HG03025 (cell line): ENCODE measurements at regions not wholly inside any gene's neighbourhood (a gene's known extent, or its start where the extent isn't known, plus 50 kb on each side); places are given as distances from the start of the nearest gene placed in this dataset.
"Not testable (repeated sequence)": the region's sequence is repeated elsewhere in the genome, so short reads cannot be mapped to it uniquely, and the experiment has no call there.

Source experiments
- ATAC-seq: cut with Tn5 transposase; IDR thresholded peaks from one replicate; pipeline ENCODE4 v1.9.1; 2021; ENCODE audit warnings: mild to moderate bottlenecking, moderate library complexity; ENCODE audit not compliant: unreplicated experiment, low FRiP score

DNA sequence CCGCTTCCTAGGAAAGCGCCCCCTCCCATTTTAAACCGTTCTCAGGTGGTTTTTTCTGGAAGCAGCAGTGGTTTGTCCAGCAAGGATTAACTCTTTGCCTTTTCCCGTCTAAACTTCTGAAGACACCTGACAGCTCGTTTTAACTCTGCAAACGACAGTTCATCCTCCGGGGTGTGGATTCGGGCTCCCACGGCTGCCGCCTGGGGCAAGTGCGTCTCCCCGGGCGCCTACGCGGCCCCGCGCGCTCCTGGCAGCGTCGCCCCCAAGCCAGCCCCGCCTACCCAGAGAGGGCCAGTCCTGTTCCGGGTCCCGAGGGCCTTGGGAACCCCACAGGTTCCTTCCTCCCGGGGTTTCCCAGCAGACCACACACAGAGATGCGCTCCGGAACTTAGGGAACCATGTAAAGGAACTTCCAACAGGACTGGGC lies 54.4 kb downstream of the PRR18 start:
- no peak for ATAC-seq

DNA sequence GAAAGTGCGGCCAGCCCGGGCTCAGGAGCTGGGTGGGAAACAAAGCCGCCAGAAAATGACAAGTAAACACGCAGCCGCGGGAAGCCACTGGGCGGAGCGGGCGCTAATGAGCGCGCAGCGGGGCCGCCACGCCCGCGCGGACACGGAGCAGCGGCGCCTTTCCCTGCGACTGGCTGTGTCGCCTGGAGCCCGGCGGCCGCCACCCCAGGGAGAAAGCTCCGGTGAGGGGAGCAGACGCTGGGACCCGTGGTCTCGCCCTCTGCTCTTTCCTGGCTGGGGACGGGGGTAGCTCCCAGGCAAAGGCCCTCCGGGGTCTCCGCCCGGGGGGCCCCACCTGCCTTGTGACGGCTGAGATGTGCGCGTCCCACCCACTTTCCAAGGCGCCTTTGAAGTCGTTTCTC lies 54.9 kb downstream of the PRR18 start:
- ATAC-seq: no peak

DNA sequence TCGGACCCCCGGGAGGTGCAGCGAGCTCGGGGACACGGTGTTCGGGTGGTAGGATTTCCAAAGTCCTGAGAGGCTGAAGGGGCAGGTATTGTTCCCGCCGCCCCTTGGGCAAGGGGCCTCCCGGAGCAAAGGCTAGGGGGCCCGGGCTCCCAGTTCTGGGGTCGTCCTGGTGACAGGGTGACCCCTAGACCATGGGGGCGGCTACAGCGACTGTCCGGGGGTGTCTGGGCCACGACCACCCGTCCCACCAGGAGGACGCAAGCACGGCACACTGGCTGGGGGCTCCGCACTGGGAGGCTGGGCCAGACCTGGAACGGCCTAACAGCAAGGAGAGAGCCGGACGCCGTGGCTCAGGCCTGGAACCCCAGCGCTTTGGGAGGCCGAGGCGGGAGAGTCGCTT lies 55.6 kb downstream of the PRR18 start:
- no peak for ATAC-seq

DNA sequence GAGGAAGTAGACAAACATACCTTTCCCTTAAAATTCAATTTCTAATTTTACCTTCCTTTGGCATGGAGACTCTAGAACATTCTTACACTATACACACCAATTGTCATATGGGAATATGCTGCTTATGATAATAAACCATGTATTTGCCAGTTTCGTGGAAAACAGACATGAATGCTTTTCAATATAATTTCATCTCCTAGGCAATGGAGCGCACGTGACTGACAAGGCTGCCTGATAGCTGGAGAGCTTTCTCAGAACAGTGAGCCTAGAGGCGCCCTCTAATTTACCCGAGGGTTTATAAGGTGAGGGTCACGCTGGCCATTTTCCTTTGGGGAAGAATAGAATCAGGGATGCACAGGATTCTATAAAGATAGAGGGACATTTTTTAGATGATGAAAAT lies 56.5 kb downstream of the PRR18 start:
- ATAC-seq: no peak

DNA sequence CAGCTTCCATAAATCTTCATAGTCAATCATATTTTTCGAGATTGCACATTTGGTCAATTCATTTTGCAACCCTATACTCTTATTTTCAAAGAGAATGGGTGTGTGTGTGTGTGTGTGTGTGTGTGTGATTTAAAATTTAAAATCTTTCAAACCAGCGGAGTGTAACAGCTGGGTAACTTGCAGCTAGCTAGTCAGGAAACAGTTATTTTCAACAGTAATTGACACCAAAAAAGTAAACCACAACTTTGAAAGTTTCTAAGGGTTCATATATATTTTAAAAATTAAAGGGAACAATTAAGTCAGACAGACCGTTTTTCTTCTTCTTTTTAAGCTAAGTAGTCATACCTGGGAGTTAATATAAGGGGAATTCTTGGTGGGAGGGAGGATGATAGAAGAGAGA lies 57.0 kb downstream of the PRR18 start:
- no peak for ATAC-seq

- ATAC-seq: not testable (repeated sequence)
Observed at GRCh38 chr6:166249061-166249785, 59.0 kb downstream of the PRR18 start.

DNA sequence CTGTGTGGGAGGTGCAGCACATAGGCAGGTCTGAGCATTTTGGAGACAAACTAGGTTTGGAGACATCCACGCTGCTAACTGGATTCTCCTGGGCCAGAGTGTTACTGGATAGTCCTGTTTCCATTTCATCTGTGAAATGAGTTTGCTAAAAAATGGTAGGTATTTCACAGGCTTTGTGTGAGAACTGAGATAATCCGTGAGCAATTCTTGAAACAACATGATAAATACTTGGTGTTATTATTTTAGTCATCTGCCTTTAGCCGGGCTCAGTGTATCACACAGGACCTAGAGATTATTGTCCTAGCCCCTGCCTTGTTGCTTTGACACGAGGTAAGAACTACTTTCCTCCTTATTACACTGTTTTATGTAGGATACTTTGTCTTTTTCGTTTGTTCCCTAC lies 63.0 kb downstream of the PRR18 start:
- no peak for ATAC-seq

- peak; percentile 84 for ATAC-seq
Observed at GRCh38 chr6:166244353-166245045, 63.7 kb downstream of the PRR18 start.

DNA sequence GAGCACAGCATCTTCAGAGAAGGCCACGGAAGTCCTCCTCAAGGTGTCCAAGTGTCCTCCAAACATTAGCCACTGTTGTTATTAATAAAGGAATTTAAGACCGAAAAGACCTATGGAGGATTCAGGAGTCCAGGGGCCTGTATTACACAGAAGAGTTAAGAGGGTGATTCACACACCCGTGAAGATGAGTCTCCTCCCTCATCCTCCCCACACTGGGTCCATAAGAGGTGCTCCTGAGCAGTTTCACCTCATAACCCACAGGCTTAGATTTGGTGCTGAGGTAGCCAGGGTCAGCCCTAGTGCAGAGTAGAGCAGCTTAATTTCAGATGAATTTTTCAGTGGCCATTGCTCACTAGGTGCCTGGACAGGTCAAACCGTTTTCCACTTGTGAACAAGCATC lies 65.3 kb downstream of the PRR18 start:
- no peak for ATAC-seq

GRCh38 chr6:166241974-166242373 lies 66.2 kb downstream of the PRR18 start:
- ATAC-seq: no peak

GRCh38 chr6:166240889-166241288 lies 67.3 kb downstream of the PRR18 start:
- no peak for ATAC-seq

DNA sequence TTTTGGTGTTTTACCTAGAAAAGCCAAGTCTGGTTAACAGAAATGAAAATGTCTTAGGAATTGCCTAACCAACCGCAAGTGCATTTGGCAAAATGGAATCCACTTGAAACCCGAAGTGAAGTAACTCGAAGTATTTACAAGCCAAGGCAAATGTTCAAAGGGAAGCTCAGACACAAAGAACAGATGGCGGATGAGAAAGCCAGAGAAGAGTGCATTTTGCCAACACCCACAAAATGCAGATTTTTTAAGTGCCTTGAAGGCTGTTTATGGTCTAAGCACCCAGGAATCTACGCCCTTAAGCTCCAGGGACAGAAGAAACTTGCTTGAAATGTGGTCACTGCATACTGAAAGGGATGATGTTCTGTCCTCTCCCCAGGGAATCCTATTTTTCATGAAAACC lies 70.0 kb upstream of the TBXT start:
- ATAC-seq: no peak

DNA sequence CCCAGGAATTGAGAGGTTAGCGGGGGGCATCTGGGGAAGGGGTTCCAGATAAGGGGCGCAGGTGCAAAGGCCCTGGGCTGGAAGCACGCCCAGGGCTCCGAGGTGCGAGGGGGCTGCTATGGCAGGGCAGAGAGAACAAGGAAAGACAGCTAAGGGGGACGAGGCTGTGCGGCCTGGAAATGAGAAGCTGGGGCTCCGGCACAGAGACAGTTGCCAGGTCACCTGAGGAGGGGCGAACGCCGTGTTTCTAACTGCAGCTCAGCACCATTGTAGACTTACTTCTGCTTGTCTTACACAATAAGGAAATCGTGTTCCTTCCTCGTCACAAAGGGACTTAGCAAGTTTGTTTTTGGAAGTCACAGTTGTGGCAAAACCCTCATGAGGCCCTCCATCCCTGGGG lies 68.9 kb upstream of the TBXT start:
- no peak for ATAC-seq

DNA sequence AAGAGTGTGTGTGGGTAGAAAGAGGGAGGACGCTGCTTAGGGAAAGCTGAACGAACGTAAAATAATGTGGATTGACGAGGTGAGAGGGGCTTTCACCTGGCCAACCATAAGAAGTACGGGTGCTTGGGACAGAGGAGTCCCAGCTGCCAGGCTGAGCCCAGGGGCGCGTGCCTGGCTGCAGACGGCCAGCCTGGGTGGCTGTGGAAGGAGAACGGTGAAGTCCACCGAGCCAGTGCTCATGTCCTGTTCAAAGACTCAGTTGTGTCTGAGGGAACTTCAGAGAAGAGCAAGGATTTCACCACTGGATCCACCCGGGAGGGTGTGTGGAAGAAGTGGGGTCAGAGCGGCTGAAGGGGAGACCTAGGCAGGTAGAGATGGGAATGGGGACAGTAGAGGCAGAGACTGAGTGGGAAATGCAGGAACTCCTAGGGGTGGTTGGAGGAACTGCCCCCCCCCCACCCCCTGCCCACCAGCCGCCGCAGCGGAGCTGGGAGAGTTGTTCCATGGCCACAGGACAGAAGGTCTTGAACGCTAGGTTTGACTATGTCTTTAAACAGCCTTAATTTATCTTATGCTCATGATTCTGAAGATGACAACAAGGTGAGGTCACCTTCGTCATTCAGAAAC lies 68.1 kb upstream of the TBXT start:
- no peak for ATAC-seq

DNA sequence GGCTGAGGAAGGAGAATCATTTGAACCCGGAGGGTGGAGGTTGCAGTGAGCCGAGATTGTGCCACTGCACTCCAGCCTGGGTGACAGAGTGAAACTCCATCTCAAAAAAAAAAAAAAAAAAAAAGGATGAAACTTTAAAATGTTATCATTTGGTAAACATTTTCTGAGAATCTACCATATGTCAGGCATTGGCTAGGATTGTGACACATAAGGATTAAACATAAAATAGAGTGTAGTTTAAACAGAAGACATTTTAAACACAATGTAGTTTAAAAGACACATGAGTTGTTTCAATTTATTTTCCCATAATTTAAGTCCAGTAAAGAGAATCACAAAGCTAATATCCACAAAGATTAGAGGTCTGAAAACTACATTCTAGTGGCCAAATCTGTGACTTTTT lies 63.5 kb upstream of the TBXT start:
- ATAC-seq: not testable (repeated sequence)

DNA sequence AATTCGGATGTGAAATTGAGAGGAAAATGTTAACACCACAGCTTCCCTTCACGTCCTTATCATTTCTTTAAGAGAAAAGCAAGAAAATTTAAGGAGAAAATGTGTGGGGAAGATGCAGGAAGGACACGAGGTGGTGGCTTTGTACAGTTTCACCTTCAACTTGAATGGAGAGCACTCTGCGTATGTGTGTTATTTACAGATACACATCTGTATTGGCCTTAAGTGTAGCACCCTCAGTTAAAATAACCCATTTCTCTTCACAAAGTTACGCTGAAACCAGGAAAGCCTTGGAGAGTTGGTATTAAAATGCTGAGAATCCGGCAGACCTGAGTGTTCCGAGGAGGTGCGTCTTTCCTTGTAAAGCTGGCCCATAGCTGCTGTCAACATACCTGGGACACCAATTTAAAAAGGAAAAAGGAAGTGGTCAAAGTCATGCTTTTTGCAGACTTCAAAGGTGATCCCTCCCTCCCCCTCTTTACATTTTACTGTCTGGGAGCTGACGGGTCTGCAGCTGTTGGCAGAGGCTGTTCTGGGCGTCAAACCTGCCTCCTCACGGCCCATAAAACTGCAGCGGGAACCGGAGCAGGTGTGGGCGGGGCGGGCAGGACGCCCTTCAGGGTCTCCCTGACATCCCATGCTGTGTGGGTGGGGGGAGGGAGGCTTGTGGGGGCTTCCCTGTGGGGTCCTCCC lies 61.3 kb upstream of the TBXT start:
- ATAC-seq: no peak

DNA sequence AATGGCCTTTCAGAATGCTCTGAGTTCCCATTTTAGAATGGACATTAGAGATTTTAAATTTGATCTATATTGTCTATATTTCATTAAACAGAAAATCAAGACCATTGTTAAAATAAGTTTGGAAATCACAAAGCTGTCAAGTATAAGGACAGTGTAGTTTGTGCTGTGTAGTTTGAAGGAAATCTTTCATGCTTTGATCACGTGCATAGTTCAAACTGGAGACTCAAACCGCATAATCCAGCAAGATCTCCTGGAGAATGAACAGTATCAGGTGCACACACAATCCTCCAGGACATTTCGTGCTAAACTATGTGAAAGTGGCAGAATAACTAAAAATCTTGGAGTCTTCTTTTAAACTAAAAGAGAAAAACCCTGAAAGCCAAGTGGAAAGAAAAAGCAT lies 60.8 kb upstream of the TBXT start:
- ATAC-seq: no peak

DNA sequence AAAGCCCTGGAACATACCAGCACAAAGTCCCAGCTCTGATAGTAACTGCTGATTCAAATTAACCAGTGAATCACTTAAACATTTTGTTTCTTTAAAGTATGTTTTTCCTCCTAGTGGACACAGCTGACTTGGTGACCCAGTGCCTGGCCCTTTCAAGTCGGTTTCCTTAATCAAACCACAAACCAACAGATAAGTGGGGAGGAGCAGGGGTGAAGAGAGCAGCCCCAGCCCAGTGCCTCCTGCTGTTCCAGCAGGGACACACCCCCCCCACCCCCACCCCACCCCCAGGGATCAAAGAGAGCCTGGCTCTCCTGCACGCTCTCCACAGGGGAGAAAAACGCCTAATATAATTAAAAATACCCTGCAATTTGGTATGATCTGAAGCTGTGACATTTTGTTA lies 55.4 kb upstream of the TBXT start:
- ATAC-seq: no peak

GRCh38 chr6:166222631-166223030 lies 55.0 kb upstream of the TBXT start:
- ATAC-seq: no peak

- no peak for ATAC-seq
Observed at GRCh38 chr6:166221636-166222035, 54.0 kb upstream of the TBXT start.

GRCh38 chr6:166221040-166221439 lies 53.4 kb upstream of the TBXT start:
- peak; percentile 92 for ATAC-seq
